HL-60 (cell line): ENCODE measurements at regions not wholly inside any gene's neighbourhood (a gene's known extent, or its start where the extent isn't known, plus 50 kb on each side); places are given as distances from the start of the nearest gene placed in this dataset.

ENCODE experiments used
- GABPA ChIP-seq: IDR thresholded peaks from 2 replicates; pipeline ENCODE4 v1.6.1; 2012; ENCODE audit warnings: low read depth
- POLR2AphosphoS5 ChIP-seq: IDR thresholded peaks from 2 replicates; pipeline ENCODE4 v1.6.1; 2012; ENCODE audit warnings: low read depth
- TF ChIP-seq, protein P1 (sequence below): IDR thresholded peaks from one replicate; pipeline ENCODE4 v1.5.1; 2011; ENCODE audit warnings: low read length, control low read depth, inconsistent platforms; ENCODE audit not compliant: insufficient read depth
- TF ChIP-seq, protein P2 (sequence below): IDR thresholded peaks from 2 replicates; pipeline ENCODE4 v1.6.1; 2012; ENCODE audit warnings: low read depth; ENCODE audit not compliant: insufficient replicate concordance

DNA sequence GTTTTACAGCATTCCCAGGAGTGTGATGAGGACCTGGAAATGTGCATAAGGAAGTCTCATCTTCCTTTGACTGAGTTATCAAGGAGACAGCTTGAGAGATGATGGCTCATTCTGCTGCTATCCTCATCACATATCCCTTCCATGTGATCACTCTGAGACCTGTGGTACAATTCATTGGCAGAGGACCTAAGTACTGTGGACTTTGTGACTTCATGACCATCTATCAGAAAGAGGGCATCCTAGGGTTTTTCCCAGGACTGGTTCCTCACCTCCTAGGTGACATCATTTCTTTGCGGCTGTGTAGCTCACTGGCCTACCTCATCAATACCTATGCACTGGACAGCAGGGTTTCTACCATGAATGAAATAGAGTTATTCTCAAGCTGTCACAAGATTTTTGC, 172.1 kb upstream of the PLEKHG7 start:
- TF ChIP-seq, protein P1, sequence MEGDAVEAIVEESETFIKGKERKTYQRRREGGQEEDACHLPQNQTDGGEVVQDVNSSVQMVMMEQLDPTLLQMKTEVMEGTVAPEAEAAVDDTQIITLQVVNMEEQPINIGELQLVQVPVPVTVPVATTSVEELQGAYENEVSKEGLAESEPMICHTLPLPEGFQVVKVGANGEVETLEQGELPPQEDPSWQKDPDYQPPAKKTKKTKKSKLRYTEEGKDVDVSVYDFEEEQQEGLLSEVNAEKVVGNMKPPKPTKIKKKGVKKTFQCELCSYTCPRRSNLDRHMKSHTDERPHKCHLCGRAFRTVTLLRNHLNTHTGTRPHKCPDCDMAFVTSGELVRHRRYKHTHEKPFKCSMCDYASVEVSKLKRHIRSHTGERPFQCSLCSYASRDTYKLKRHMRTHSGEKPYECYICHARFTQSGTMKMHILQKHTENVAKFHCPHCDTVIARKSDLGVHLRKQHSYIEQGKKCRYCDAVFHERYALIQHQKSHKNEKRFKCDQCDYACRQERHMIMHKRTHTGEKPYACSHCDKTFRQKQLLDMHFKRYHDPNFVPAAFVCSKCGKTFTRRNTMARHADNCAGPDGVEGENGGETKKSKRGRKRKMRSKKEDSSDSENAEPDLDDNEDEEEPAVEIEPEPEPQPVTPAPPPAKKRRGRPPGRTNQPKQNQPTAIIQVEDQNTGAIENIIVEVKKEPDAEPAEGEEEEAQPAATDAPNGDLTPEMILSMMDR: no peak
- TF ChIP-seq GABPA (no peak), POLR2AphosphoS5 (no peak)
- TF ChIP-seq, protein P2, sequence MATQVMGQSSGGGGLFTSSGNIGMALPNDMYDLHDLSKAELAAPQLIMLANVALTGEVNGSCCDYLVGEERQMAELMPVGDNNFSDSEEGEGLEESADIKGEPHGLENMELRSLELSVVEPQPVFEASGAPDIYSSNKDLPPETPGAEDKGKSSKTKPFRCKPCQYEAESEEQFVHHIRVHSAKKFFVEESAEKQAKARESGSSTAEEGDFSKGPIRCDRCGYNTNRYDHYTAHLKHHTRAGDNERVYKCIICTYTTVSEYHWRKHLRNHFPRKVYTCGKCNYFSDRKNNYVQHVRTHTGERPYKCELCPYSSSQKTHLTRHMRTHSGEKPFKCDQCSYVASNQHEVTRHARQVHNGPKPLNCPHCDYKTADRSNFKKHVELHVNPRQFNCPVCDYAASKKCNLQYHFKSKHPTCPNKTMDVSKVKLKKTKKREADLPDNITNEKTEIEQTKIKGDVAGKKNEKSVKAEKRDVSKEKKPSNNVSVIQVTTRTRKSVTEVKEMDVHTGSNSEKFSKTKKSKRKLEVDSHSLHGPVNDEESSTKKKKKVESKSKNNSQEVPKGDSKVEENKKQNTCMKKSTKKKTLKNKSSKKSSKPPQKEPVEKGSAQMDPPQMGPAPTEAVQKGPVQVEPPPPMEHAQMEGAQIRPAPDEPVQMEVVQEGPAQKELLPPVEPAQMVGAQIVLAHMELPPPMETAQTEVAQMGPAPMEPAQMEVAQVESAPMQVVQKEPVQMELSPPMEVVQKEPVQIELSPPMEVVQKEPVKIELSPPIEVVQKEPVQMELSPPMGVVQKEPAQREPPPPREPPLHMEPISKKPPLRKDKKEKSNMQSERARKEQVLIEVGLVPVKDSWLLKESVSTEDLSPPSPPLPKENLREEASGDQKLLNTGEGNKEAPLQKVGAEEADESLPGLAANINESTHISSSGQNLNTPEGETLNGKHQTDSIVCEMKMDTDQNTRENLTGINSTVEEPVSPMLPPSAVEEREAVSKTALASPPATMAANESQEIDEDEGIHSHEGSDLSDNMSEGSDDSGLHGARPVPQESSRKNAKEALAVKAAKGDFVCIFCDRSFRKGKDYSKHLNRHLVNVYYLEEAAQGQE: no peak
